22Rv1 (cell line): ENCODE measurements at regions not wholly inside any gene's neighbourhood (a gene's known extent, or its start where the extent isn't known, plus 50 kb on each side); places are given as distances from the start of the nearest gene placed in this dataset.

Experiments used
- H3K27ac ChIP-seq: fragments of 450-650 bp; 2 replicates; pipeline ENCODE4 v1.5.1; 2017
- CTCF ChIP-seq: fragments of 450-650 bp; IDR thresholded peaks from 2 replicates; pipeline ENCODE4 v1.5.1; 2017; ENCODE audit warnings: mild to moderate bottlenecking
- ZFX ChIP-seq: fragments of 450-650 bp; IDR thresholded peaks from 2 replicates; pipeline ENCODE4 v1.6.1; 2017; ENCODE audit warnings: antibody characterized with exemption, borderline replicate concordance

DNA sequence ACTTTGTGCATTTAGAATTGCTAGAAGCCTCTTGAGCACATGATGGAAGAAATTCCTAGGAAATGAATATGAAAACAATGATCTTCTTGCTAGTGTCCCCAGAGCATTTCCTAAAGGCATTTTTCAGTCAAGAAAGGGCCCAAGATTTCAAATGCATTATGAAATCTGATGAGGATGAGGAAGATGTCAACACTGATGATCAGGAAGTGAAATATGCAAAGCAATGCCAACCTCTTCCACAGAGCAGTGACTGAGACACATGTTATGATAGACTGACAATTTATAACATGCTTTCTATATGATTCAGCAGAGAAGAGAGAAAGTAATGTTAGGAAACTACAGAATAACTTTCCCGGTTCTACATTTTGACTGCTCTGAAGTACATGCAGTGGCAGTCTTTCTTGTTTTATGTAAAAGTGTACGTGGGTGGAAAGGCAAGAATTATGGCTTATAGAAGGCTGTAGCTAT is 859.1 kb upstream of the GOT2 start:
- H3K27ac ChIP-seq = no peak overlapping the region
- TF ChIP-seq ZFX = no peak
- no peak for TF ChIP-seq CTCF

- TF ChIP-seq CTCF = no peak
- no peak for TF ChIP-seq ZFX
- no peak overlapping the region for H3K27ac ChIP-seq
Observed at GRCh38 chr16:59591480-59591879, 857.4 kb upstream of the GOT2 start.

DNA sequence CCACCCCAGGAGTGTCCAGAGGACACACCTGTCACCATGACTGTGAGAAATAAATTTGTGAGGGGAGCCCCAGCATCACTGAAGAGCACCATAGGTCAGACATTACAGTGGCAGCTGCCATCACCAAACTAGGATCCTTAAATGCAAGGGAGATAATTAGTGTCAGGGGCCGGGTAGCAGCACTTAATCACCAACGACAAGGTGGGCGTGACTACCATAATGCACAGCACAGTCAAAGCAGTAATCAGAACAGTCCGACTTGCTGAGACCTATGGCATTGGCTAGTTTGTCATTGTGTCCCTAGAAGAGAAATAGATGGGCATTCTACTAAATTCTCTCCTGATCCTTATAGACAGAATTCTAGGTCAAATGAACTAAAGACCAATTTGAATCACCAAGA is 856.7 kb upstream of the GOT2 start:
- H3K27ac ChIP-seq = no peak overlapping the region
- no peak for TF ChIP-seq ZFX
- no peak for TF ChIP-seq CTCF

DNA sequence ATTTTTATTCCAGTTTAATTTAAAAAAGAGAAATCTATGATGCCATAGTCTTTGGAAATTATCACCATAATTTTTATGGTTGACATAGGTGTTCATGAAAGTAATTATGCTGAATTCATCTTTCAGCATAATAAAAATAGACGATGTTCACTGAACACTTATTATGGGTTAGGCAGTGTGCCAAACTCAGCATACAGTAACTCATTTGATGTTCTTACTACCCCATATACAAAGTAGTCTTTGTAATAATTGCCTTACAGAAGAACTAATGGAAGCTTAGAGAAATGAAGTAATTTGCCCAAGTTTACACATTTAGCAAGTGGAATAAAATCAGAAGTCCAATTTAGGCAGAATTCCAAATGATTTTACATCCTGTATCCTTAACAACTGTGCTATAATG is 852.2 kb upstream of the GOT2 start:
- TF ChIP-seq ZFX (no peak), CTCF (no peak)
- H3K27ac ChIP-seq = no peak overlapping the region

DNA sequence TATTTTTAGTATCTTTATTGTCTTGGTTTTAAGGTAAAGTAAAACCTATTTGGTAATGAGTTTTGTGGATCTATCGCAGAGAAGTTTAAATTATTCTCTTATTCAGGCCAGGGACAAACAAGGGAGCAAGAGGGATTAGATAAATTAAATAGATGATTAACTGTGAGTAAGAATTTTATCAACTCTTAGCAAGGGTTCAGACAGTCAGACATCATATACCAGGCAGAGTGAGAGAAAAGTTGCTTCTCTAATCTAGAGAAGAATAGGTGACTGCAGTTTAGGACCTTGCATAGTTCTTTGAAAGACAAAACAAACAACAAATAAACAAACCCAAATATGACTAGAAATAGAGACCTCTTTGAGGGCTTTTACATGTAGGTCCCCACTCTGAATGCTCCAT is 840.2 kb upstream of the GOT2 start:
- TF ChIP-seq CTCF = no peak
- TF ChIP-seq ZFX = no peak
- no peak overlapping the region for H3K27ac ChIP-seq

DNA sequence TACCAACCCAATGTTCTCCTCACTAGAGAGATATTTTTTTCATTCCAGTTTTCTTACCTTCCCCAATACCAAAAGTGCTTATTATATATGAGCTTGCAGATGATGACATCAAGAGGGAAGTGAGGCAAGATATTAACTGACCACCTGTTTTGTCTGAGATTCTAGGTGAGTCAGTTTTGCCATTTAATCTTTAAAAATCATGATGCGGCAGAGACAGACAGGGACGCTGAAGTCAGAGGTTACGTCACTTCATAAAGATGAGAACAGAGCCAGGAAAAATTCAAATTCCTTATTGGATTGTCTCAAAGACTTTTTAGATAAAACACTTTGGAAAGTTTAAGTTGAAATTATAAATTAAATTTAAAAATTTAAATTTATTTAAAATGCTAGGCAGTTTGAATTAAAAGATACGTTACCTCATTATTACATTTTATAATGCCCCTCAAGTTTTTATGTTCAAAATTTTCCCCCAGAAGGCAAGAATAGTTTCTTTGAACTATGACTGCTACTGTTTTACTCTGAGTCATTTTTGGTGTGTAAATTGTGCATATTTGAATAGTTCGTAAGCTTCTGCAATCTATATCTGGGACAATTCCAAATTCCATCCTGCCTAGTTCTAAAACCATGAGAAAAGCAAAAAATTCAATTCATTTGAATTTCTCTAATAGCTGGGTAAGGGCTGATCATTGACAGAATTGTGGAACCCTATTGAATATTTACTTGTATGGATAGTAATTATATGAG is 839.6 kb upstream of the GOT2 start:
- TF ChIP-seq ZFX (no peak), CTCF (no peak)
- H3K27ac ChIP-seq = no peak overlapping the region

DNA sequence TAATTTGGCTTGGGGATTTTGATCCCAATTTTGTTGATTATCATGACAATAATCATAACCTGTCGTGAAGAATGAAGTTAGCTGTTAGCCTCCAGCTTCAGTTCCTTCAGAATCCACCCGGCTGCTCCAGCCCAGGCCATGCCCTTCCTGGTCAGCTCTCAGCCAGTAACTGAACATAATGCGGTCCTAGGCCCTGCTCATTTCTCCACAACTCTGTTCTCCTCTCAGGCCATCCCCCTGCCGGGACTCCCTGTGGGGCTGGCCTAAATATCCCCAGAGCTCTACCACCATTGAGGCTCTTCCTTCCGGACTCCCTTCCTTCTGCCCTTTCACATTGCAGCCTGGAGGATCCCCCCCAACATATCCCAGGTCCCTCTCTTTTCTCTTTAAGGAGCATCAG is 833.4 kb upstream of the GOT2 start:
- TF ChIP-seq CTCF = no peak
- TF ChIP-seq ZFX = no peak
- no peak overlapping the region for H3K27ac ChIP-seq
